GM20431 (cell line): ENCODE measurements at regions not wholly inside any gene's neighbourhood (a gene's known extent, or its start where the extent isn't known, plus 50 kb on each side); places are given as distances from the start of the nearest gene placed in this dataset.

ENCODE experiments used
- in situ Hi-C: fragments of 300-500 bp; cut with MseI, MboI; formaldehyde crosslinking; loops from one replicate; pipeline ENCODE4 v1.15.0; 2020; ENCODE audit warnings: low sequenced_read_pairs; ENCODE audit not compliant: unreplicated experiment

DNA sequence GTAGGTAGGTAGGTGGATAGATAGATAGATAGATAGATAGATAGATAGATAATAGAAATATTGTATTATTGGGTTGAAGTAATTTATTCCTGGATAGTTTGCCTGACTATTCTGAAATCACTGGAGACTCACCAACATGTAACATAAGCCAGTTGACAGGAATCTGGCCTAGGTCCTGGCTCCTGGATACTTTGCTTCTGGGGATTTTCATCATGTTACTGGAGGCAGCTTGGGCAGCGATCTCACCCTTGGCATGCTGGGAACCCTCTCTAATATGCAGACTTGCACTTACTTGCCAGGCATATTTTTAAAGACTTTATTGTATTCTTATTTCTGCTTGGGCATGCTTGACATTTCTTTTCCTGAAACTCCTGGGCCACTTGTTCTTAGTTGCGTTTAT is 709.1 kb upstream of the FZD8 start:
- in situ Hi-C loops = no loop called here

- in situ Hi-C loops = no loop called here
Measured at GRCh38 chr10:36349445-36350078, 707.5 kb upstream of the FZD8 start.

DNA sequence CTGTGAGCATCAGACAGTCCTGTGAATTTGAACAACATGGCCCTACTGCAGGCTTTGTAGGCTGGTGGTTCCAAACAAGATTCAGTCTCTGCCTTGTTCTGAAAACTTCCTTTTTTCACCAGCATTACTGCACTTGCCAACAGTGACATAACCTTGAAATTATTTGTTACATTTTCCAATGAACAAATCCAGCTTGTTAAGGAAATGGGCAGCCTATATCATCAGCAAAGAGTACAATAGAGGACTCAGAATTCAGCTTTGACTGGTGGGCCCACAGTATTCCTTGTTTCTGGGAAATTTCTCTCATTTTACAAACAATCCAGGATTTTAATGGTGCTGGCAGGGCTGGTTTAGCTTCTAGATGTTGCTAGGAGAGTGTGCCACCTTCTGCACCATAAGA is 703.7 kb upstream of the FZD8 start:
- in situ Hi-C loops = no loop called here

DNA sequence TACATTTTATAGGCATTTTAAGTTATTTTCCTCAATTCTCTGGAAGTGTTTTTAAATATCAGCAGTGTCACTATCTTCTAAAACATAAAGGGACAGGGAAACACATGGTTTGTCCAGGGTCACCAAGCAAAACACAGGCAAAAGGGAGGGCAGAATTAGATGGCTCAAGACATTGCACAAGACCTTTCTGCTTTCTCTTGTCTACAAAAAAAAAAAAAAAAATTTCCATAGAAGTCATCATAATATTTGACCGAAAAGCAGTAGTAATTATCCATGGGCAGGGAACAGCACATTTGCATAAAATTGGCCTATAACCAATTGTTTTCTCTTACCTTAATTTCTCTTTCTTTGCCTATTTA is 703.1 kb upstream of the FZD8 start:
- in situ Hi-C loops = no loop called here

GRCh38 chr10:36344240-36345174 is 702.4 kb upstream of the FZD8 start:
- in situ Hi-C loops = no loop called here

DNA sequence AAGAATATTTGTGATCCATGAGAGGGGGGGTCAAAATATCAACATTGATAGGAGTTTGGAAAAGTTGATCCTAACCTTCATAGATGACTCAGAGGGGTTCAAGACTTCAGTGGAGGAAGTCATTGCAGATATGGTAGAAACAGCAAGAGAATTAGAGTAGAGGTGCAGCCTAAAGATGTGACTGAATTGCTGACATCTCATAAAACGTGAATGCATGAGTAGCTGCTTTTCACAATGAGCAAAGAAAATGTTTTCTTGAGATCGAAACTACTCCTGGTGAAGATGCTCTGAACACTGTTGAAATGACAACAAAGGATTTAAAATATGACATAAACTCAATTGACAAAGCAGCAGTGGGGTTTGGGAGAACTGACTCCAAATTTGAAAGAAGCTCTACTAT is 700.7 kb upstream of the FZD8 start:
- in situ Hi-C loops = no loop called here

- in situ Hi-C loops = no loop called here
Measured at GRCh38 chr10:36341471-36341870, 699.4 kb upstream of the FZD8 start.

DNA sequence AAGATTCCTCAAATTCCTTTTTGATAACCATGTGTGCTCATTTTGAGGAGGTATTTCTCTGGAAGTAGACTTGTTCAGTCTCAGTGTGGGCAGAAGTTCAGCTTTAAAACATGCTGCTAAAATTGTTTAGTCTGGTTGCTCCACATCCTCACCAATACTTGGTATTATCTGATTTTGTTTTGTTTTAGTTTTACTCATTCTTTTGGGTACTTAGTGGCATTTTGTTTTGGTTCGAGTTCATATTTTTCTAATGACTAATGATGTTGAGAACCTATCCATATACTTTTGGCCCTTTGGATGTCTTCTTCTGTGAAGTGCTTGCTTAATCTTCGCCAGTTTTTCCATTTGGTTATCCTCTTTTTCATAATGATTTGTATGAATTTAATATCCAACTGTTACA is 694.2 kb upstream of the FZD8 start:
- in situ Hi-C loops = no loop called here

DNA sequence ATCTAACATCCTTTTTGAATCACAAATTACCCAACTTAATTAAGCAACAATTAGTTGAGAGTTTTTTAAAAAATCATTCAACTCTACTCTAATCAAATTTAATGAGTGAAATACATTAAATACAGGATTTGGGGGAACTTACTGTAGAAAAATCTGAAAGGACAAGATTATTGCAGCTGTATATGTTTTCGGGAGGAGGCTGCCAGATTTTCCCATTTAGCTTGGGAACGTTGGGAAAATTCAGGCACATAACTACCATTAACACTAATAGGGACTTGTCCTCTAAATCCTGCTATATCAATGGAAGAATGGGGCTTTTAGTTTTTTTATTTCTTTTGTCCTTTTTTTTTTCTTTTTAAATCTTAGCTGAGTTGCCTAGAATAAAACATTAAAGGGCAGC is 691.4 kb upstream of the FZD8 start:
- in situ Hi-C loops = no loop called here

- in situ Hi-C loops = no loop called here
Measured at GRCh38 chr10:36332926-36333325, 690.8 kb upstream of the FZD8 start.

GRCh38 chr10:36331121-36331520 is 689.0 kb upstream of the FZD8 start:
- in situ Hi-C loops = no loop called here

- in situ Hi-C loops = no loop called here
Measured at GRCh38 chr10:36325815-36326214, 683.7 kb upstream of the FZD8 start.

GRCh38 chr10:36324831-36325230 is 682.7 kb upstream of the FZD8 start:
- in situ Hi-C loops = no loop called here

GRCh38 chr10:36313142-36313541 is 671.0 kb upstream of the FZD8 start:
- in situ Hi-C loops = no loop called here

GRCh38 chr10:36303896-36304295 is 661.8 kb upstream of the FZD8 start:
- in situ Hi-C loops = no loop called here

DNA sequence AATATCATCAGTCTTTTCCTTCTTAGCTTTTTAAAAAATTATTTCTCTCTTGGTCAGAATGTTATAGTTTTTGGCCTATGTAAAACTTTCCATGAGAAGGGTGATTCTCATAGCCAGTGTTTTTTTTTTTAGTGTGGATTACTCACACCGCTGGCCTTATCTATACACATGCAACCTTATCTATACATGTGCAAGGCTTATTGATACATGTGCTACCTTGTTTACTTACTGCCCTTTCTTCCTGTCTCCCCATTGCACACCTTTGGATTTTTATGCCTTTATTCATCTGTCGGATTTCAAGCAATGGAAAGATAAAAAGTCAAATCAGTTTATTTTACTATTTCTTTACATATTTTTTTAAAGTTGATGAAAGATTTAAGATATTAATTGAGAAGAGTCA is 660.0 kb upstream of the FZD8 start:
- in situ Hi-C loops = no loop called here

DNA sequence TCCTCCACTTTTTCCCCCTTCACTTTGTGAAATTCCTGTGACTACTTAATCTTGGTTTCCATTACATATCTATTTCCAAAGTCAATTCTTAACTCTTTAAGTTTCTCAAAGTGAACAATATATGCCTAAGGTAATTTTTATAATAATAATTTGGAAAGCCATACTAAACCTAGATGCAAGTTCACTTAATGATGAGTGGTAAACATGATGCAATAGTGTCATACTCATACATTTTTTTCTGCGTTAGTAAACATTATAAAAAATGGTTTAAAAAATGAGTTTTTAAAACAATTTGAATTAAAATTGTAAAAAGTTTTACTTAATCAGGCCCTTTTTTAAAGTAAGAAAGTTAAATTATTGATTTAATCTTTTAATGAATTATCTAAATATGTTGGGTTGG is 659.4 kb upstream of the FZD8 start:
- in situ Hi-C loops = no loop called here

DNA sequence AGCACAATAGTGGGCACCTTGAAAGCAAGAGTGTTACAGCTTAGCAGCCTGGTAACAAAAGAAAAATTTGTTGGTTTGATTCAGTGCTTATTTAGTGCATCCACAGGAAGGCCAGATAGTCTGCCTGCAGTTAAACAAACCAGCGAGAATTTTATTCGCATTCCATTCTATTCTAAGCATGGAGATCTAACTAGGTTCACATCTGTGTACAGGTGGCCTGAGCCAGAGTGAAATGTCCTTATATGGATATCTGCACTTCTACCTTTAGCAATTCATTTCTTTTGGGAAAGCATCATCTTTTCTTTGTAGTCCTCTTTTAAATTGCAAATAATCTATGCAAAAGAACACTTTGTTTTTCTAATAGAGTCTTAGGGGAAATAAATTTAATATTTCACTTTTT is 659.0 kb upstream of the FZD8 start:
- in situ Hi-C loops = no loop called here

DNA sequence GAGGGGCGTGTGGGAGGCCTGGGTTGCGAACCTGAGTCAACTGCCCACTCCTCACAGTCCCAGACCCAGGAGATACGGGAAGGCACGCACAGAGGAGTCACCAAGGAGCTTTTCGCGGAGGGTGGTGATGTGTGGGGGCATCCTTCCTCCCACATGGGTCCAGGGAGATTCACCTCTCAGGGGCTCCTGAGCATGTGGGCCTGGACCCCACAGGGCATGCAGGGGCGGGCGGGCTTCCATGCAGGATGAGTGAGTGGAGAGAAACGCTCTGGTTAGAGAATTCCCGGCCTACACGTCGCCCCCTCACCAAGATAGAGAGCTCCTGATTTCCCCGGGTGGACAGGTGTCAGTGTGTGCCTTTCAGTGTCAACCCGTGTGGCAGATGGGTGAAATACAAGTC is 641.7 kb upstream of the FZD8 start:
- in situ Hi-C loops = no loop called here

DNA sequence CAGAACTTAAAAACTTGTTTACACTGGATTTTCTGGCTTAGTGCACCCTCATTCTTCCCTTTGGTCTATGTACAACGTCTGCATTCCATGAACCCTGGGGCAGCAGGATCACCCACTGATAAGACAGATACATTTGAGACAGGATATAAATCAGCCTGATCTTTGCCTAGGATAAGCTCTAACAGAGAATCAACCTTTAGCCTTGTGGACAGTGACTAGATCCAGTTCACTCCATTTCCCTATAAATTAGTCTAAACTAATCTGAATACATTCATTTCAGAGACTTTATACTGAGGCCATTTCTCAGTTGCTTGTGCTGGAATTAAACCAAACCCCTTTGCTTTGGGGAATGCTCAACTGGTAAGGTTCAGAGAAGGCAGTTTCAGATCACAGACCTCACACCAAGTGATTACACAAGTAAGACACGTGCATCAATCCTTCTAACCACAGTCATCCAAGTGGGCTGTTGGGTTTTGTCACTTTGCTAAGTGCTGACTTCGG is 639.8 kb upstream of the FZD8 start:
- in situ Hi-C loops = no loop called here

DNA sequence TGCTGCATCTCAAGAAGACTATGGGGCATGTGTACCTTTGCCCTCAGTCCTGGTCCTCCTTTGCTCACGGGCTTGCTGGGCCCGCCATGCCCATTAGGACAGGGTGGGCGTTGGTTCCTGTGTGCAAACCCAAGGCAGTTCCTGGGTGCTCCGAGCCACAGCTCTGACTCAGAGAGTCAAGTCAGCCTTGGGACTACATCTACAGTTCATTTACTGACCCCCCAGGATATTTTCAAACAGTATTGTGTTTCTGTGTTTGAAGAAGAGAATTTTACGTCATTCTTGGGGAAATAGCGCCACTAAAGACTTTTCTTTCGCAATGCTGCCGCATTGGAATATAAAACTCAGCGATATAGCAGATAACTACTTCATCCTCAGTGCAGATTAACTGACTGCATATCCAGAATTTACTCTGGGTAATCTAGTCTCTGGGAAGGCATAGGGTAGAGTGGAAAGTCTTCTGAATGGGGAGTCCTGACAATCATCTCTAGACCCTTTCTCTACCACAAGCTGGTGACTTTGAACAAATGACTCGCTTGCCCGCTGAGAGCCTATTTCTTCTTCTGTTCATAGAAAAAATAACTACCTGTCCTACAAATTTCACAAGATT is 638.9 kb upstream of the FZD8 start:
- in situ Hi-C loops = no loop called here
